ENCODE measurements at regions not wholly inside any gene's neighbourhood (a gene's known extent, or its start where the extent isn't known, plus 50 kb on each side); places are given as distances from the start of the nearest gene placed in this dataset.

DNA sequence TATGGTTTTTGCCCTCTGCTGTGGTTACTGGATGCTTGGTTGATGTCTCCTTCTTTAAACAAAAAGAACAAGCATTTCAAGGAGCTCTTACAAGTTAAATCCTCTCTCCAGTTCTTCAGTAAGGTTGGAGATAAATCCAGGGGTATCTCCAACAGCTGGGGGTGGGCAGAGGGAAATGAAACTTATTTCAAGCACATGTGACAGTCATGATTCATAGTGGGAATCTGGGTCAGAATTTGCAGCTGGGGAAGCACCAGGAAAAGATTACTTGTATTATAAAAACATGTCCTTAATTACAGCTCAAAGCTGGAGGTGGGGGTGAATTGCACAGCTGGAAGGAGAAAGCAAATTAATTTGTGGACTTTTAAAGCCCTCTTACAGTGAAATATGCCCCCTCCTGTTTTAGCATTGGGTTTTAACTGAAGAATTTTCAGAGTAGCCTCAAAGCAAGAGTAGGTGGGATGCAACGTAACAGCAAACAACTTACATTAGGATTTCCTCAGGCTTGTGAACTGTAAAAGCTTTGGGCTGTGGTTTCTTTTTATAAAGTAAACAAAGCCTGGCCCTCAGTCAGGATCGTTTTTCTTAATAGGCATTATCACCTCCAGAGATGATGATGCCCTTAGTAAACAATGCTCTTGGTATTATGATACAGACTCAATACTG is 596.4 kb downstream of the NYAP2 start:
- no peak for DNase-seq (ENCODE audit: low read depth, low spot score)
- in situ Hi-C loops (cut with HindIII; ENCODE audit: low pct_unique_long_range_greater_than_20kb, low sequenced_read_pairs), result no loop called here

DNA sequence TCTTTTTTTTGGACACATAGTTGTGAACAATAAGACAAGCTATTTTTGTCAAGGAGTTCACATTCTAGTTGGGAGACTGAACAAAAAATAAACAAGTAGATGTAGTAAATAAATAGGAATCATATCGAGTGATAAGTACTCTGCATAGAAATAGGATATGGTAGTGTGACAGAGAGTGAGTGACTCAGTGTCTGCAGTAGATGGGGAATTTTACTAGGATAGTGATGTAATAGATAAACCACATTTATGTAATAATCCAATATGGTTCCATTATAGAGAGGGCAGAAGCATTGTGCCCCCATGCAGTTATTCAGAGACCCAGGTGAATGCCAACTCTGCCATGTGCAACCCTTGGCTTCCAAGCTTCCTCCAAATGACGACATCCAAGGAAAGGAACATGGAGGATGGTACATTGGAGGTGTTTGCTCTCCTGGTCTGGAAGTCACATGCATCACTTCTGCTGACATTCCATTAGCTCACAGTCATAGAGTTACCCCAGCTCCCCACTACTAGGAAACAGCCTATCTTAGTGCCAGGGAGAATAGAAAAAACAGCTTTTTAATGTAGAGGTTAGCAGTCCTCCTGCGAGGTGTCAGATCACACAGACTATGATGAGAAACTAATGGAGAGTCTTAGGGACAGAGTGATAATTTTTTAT is 595.4 kb downstream of the NYAP2 start:
- in situ Hi-C loops (cut with HindIII; ENCODE audit: low pct_unique_long_range_greater_than_20kb, low sequenced_read_pairs), result no loop called here
- DNase-seq (ENCODE audit: low read depth, low spot score), result no peak

DNA sequence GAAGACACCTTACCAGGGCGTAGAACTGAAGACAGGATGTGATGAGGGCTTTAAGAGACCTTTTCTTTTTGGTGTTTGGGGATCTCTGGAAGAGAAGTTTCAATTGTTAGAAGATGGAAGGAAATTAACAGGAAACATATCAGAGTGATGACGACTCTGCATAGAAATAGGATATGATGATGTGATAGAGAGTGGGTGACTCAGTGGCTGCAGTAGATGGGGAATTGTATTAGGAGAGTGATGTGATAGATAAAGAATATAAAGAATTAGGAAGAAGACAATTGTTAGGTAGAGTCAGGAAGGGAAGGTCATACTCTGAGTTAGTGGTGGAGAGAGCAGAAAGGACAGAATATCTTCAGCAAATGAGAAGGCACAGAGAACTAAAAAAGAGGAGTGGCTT is 593.9 kb downstream of the NYAP2 start:
- in situ Hi-C loops (cut with HindIII; ENCODE audit: low pct_unique_long_range_greater_than_20kb, low sequenced_read_pairs), result no loop called here
- DNase-seq (ENCODE audit: low read depth, low spot score), result no peak

GRCh38 chr2:225989809-225990208 is 590.3 kb downstream of the NYAP2 start:
- no peak for DNase-seq (ENCODE audit: low read depth, low spot score)
- in situ Hi-C loops (cut with HindIII; ENCODE audit: low pct_unique_long_range_greater_than_20kb, low sequenced_read_pairs), result no loop called here

GRCh38 chr2:225980372-225980771 is 580.9 kb downstream of the NYAP2 start:
- no peak for DNase-seq (ENCODE audit: low read depth, low spot score)
- in situ Hi-C loops (cut with HindIII; ENCODE audit: low pct_unique_long_range_greater_than_20kb, low sequenced_read_pairs), result no loop called here

DNA sequence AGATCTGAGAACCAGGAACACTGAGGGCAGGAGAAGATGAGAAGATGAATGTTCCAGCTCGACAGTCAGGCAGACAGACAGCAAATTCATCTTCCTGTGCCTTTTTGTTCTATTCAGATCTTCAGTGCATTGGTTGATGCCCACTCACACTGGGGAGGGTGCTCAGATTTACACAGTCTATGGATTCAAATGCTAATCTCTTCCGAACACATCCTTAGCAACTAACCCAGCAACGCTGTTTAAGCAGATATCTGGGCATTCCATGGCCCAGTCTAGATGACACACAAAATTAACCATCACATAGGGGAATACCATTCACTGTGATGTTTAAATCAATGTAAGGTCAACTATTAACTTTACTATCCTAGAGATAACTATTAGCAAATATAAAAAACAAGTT is 571.9 kb downstream of the NYAP2 start:
- DNase-seq (ENCODE audit: low read depth, low spot score), result no peak

DNA sequence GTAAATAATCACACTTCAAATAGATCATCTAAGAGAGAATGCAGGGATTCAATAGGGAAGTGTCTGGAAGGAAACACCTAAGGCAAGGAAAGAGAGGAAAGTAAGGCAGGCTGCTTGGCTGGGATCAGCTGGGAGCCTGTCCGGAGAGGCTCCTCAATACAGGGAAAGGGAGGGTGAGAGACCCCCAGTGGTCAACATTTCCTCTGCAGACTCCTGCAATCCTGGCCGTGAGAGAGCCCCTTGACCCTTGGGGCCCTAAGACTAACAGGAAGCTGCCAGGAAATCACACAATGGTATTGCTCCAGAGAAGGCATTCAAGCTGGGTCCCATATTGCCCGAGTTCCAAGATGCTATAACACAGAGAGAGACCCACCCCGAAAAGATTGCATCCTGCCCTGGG is 549.4 kb downstream of the NYAP2 start:
- in situ Hi-C loops (cut with HindIII; ENCODE audit: low pct_unique_long_range_greater_than_20kb, low sequenced_read_pairs), result no loop called here
- DNase-seq (ENCODE audit: low read depth, low spot score), result no peak

More for the DNA sequence above, 571.9 kb downstream of the NYAP2 start:
- in situ Hi-C loops (cut with HindIII; ENCODE audit: low pct_unique_long_range_greater_than_20kb, low sequenced_read_pairs), result no loop called here

- no peak for DNase-seq (ENCODE audit: low read depth, low spot score)
- in situ Hi-C loops (cut with HindIII; ENCODE audit: low pct_unique_long_range_greater_than_20kb, low sequenced_read_pairs), result no loop called here
Observed at GRCh38 chr2:225938991-225939390, 539.5 kb downstream of the NYAP2 start.

- no peak for DNase-seq (ENCODE audit: low read depth, low spot score)
- in situ Hi-C loops (cut with HindIII; ENCODE audit: low pct_unique_long_range_greater_than_20kb, low sequenced_read_pairs), result no loop called here
Observed at GRCh38 chr2:225937625-225938187, 538.2 kb downstream of the NYAP2 start.

- in situ Hi-C loops (cut with HindIII; ENCODE audit: low pct_unique_long_range_greater_than_20kb, low sequenced_read_pairs), result no loop called here
- no peak for DNase-seq (ENCODE audit: low read depth, low spot score)
Observed at GRCh38 chr2:225932811-225933413, 533.4 kb downstream of the NYAP2 start.

GRCh38 chr2:225930687-225931086 is 531.2 kb downstream of the NYAP2 start:
- in situ Hi-C loops (cut with HindIII; ENCODE audit: low pct_unique_long_range_greater_than_20kb, low sequenced_read_pairs), result no loop called here
- no peak for DNase-seq (ENCODE audit: low read depth, low spot score)

DNA sequence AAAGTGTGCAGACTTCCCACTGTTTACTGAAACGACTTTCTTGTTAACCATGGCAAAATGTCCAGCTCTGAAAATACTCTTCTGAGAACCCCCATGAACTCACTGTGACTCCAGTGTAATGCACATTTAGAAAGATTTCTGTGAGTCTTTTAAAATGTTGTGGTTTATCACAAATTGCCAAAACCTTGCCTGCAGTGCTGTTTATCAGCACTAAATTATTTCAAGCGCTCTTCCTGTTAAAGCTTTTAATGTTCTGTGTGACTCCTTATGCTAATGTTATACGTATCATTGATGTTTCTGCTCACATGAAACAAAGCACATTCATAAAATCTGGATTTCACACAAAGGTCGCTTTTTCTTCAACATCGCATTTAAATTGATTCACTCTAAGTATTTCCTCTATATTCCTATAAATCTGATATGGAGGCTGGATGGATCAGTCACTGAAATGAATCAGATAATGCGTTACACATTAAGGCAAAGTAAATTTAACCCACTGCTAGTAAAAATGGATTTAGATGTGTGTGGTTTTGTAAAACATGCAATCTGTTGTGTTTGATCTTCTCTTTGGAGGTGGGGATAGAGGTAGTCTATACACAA is 521.2 kb downstream of the NYAP2 start:
- in situ Hi-C loops (cut with HindIII; ENCODE audit: low pct_unique_long_range_greater_than_20kb, low sequenced_read_pairs), result no loop called here
- DNase-seq (ENCODE audit: low read depth, low spot score), result peak; percentile 90

GRCh38 chr2:225916692-225917091 is 517.2 kb downstream of the NYAP2 start:
- no peak for DNase-seq (ENCODE audit: low read depth, low spot score)
- in situ Hi-C loops (cut with HindIII; ENCODE audit: low pct_unique_long_range_greater_than_20kb, low sequenced_read_pairs), result no loop called here

DNA sequence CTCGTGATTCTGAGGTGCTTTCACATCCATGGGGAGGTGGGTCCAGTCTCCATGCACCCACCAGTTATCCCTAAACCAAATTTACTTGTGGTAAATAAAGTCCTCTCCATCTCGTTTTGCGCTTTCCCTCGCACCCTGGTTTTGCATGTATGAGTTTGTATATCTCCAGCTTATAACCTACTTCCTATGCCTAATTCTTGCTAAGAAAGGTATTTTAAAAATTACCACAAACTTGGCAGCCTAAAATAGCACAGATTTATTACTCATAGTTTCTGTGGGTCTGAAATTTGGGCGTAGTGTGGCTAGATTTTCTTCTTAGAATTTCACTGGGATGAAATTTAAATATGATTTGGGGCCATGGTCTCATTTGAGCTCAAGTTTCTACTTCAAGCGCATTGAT is 511.5 kb downstream of the NYAP2 start:
- no peak for DNase-seq (ENCODE audit: low read depth, low spot score)
- in situ Hi-C loops (cut with HindIII; ENCODE audit: low pct_unique_long_range_greater_than_20kb, low sequenced_read_pairs), result no loop called here

- no peak for DNase-seq (ENCODE audit: low read depth, low spot score)
- in situ Hi-C loops (cut with HindIII; ENCODE audit: low pct_unique_long_range_greater_than_20kb, low sequenced_read_pairs), result no loop called here
Observed at GRCh38 chr2:225895126-225895525, 495.6 kb downstream of the NYAP2 start.

- DNase-seq (ENCODE audit: low read depth, low spot score), result no peak
- in situ Hi-C loops (cut with HindIII; ENCODE audit: low pct_unique_long_range_greater_than_20kb, low sequenced_read_pairs), result no loop called here
Observed at GRCh38 chr2:225894236-225894980, 494.9 kb downstream of the NYAP2 start.

DNA sequence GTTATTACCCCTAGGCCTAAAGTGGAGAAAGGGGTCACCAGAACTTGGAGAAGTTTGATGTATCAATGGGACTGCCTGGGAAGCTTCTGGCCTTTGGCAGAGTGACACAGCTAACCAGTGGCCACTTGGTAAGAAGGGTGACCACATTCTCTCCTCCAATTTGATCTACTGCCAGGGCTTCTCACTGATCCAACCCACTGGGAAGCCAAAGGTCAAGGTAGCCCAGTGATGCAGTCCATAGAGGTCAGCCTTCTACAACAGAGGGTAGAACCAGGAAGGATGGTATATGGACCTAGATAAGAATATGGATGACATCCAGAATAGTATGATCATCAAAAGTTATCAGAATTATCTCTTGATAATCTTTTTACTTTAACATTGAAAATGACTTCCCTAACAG is 493.6 kb downstream of the NYAP2 start:
- DNase-seq (ENCODE audit: low read depth, low spot score), result no peak
- in situ Hi-C loops (cut with HindIII; ENCODE audit: low pct_unique_long_range_greater_than_20kb, low sequenced_read_pairs), result no loop called here

DNA sequence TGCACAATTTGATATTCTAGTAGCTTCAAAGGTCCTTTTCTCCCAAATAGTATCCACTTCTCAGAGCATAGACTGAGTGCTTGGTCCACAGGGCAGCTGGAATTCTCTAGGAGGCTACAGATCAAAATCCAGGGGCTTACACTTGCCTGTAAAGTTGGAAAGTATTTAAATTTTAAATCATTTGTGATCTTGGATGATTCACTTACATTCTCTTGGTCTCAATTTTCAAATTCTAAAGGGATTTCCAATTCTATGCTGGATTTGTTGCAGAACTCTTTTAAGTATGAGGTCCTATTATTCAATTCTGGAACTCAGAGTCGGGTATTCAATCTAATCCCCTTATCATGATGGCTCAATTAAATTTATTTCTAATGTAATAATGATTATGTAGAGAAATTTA is 492.3 kb downstream of the NYAP2 start:
- no peak for DNase-seq (ENCODE audit: low read depth, low spot score)
- in situ Hi-C loops (cut with HindIII; ENCODE audit: low pct_unique_long_range_greater_than_20kb, low sequenced_read_pairs), result no loop called here

Data from SK-MEL-5 (cell line).